GM13977 (cell line): ENCODE measurements at regions not wholly inside any gene's neighbourhood (a gene's known extent, or its start where the extent isn't known, plus 50 kb on each side); places are given as distances from the start of the nearest gene placed in this dataset.

Experiments used
- DNase-seq: peaks from one replicate; pipeline ENCODE4 v3.0.0; 2012; ENCODE audit warnings: low spot score
- in situ Hi-C: fragments of 300-500 bp; cut with MboI; formaldehyde crosslinking; loops from one replicate; pipeline ENCODE4 v1.12.0; 2022; ENCODE audit warnings: low sequenced_read_pairs, low pct_unique_long_range_greater_than_20kb, mixed read lengths, inconsistent platforms; ENCODE audit not compliant: unreplicated experiment
- TF ChIP-seq, protein P1 (sequence below): IDR thresholded peaks from 2 replicates; pipeline ENCODE4 v1.5.1; 2012; ENCODE audit warnings: mild to moderate bottlenecking, control low read depth; ENCODE audit not compliant: insufficient read depth; ENCODE audit errors: extremely low read depth, missing control alignments

DNA sequence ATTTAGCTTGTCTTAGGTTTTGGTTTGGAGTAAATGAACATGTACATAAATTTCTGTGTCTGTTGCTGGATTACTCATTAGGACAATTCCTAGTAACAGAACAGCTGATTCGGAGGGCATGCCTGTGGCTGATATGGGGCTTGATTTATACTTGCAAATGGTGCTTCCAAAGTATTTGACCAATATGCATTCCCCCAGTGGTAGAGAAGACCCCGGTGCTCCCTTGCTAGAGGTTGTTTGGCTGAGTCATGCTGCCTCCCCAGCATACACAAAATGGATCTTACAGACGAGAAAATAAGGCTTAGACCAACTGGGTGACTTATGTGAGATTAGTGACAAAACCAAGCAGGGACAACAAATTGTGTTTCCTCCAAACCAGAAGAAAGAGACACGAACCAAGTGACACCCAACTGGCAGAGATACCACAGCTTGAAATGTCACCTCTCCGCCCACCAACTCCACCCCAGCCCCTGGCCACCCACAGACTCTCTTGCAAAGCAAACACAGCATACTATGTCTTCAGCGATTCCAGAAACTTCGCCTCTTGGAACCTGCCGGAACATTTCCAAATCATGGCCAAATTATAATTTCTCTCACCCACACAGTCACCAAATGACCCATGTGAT, 75.9 kb upstream of the ETS2 start:
- TF ChIP-seq, protein P1, sequence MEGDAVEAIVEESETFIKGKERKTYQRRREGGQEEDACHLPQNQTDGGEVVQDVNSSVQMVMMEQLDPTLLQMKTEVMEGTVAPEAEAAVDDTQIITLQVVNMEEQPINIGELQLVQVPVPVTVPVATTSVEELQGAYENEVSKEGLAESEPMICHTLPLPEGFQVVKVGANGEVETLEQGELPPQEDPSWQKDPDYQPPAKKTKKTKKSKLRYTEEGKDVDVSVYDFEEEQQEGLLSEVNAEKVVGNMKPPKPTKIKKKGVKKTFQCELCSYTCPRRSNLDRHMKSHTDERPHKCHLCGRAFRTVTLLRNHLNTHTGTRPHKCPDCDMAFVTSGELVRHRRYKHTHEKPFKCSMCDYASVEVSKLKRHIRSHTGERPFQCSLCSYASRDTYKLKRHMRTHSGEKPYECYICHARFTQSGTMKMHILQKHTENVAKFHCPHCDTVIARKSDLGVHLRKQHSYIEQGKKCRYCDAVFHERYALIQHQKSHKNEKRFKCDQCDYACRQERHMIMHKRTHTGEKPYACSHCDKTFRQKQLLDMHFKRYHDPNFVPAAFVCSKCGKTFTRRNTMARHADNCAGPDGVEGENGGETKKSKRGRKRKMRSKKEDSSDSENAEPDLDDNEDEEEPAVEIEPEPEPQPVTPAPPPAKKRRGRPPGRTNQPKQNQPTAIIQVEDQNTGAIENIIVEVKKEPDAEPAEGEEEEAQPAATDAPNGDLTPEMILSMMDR = no peak
- in situ Hi-C loops = loop anchor here (25.0 kb wide), 1 partner anchor 407 kb away; no protein-coding TSS in a partner anchor
- no peak for DNase-seq

DNA sequence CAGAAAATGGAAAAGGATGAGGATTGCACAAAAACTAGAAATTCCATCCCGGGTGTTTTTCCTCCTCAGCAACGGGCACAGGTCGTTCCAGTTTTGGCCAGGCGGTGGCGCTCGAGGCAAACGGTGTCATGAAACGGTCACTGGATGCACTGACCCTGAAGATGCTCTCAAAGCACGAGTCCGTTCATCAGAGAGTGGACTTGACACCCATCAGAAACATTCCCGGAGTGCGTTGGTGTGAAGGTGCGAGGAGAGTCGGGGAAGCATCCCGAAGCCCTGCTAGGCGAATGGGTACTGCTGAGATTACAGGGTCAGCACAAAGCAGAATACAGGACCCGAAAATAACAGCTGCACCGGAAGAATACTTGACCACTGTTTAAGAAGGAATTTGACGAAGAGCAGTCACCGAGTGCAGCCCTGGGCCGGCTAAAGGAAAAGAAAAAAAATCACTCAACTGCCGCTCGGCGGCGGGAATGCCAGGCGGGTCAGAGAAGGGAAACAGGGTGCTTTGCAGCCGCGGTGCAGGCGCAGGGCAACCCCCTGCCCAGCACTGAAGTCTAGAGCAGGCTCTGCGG, 71.7 kb upstream of the ETS2 start:
- TF ChIP-seq, protein P1 = peak; percentile 95
- peak; percentile 65 for DNase-seq
- in situ Hi-C loops = loop anchor here (25.0 kb wide), 1 partner anchor 403 kb away; no protein-coding TSS in a partner anchor

DNA sequence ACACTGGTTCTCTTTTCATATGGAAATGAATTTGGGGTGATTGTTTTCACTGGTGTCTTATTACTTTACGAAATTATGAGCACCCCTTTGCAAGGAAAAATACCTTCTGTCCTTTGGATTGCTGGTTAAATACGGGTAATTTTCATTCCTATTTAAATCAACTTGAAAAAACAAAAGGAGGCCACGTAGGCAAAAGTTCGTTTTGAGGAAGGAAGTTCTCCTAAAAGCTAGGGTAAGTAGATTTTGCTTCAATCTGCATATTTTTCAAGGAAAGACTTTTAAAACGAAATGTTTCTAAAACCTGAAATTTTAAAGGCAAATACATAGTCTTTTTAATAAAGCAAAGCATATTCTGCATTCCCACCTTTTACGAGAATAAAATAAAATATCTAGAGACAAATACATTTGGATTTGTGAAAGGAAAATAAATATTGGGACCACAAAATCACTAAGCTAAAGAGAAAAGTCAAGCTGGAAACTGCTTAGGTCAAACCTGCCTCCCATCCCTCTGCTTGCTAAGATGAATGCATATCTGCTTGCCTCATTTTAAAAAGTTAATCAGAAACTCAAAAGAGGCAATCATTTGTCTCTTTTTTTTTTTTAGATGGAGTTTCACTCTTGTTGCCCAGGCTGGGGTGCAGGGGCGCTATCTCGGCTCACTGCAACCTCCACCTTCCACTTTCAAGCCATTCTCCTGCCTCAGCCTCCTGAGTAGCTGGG, 70.9 kb upstream of the ETS2 start:
- TF ChIP-seq, protein P1 = no peak
- DNase-seq = no peak
- in situ Hi-C loops = loop anchor here (25.0 kb wide), 1 partner anchor 402 kb away; no protein-coding TSS in a partner anchor

DNA sequence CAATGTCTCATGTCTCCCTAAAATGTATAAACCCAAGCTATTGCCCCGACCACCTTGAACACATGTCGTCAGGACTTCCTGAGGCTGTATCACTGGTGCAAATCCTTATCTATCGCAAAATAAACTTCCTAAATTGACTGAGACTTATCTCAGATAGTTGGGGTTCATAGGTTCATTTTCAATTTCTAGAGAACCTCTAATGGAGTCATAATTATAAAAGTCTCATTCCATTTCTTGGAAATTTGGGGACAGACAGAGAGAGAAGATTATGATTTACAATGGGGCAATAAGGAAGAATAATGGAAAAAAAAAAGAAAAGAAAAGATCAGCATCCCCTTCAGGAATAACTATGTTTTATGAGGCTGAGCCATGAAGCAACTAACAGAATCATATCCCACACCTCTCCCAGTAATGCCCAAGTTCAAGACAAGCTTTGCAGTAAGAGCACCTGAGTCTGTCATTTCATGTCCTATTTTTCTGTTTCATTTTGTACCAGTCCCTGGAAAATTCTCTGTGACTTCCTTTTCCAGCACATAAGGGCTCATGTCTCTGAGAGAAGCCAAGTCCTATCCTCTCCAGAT, 70.0 kb upstream of the ETS2 start:
- in situ Hi-C loops = loop anchor here (25.0 kb wide), 1 partner anchor 402 kb away; no protein-coding TSS in a partner anchor
- TF ChIP-seq, protein P1 = no peak
- no peak for DNase-seq

DNA sequence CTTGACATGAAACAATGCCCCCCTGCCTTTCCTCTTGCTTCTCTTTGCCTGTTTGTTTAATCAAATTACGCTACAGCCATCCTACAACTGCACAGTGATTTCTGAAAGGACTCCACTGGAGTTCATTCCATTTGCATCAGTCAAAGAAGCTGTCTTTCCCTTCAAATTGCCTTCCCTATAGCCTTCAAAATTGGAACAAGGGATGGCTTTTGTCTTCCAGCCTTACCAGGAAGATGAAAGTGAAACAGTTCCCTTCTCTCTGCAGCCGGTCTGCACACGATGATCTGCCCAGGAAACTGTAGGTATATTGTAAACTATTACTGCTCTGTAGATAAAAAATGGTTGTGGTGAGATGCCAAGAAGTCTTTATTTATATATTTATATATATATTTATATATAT, 65.6 kb upstream of the ETS2 start:
- no peak for DNase-seq
- TF ChIP-seq, protein P1 = no peak
- in situ Hi-C loops = loop anchor here (25.0 kb wide), 1 partner anchor 397 kb away; no protein-coding TSS in a partner anchor
